ENCODE measurements at regions not wholly inside any gene's neighbourhood (a gene's known extent, or its start where the extent isn't known, plus 50 kb on each side); places are given as distances from the start of the nearest gene placed in this dataset.

DNA sequence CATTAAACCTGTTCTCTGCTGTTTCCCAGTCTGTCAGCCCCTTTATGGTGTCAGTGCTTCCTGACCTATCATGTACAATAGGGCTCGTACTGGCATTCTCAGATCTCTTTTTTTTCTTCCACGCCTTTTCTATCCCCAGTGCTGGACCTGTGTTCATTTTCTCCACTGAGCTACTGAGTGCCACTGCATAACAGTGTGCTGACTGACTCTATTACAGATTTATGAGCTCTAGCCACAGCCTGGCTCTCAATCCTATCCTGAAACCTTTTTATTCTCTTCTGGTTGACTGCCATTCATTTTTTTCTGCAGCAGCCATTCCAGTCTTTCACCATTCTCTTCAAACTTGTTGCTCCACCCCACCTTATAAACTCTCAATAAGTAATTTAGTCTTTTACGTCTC lies 59.6 kb upstream of the MACF1 start:
- Histone ChIP-seq H3K4me1 (ENCODE audit: insufficient read depth, low read length) (no peaks in the 10 kb centered on the region), H3K9me3 (ENCODE audit: low read depth, low read length) (no peaks in the 10 kb centered on the region), H3K4me3 (ENCODE audit: low read length) (no peak overlapping the region), H3K27me3 (ENCODE audit: insufficient read depth, low read length) (no peaks in the 10 kb centered on the region)

DNA sequence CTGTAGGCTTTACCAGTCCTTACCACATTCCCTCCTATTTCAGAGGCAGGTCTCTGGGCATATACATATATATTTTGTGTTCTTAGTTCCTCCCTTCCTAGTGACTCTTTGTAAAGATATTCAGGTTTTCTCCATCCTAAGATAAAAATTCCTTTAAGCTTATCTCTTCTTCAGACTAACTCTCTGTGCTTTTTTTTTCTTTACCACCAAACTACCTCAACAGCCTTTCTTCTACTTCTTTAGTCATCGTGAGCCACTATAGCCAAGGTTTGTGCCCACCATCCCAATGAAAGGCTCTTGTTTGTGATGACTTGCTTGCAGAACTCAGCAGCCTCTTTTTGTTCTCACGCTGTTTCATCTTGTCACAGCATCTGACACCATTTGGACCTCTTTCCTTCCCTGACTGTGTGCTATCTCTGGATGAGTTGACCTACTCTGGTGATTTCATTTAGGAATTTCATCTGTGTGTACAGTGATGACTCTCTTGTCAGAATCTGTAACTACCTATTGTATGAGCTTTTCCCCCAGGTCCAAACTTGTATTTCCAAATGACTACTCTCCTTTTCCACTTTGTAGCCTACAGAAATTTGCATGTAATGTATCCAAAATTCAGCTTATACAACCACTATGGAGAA lies 59.0 kb upstream of the MACF1 start:
- no peaks in the 10 kb centered on the region for H3K9me3 ChIP-seq (ENCODE audit: low read depth, low read length)
- no peaks in the 10 kb centered on the region for H3K27me3 ChIP-seq (ENCODE audit: insufficient read depth, low read length)
- H3K4me3 ChIP-seq (ENCODE audit: low read length), result no peak overlapping the region
- H3K4me1 ChIP-seq (ENCODE audit: insufficient read depth, low read length), result no peaks in the 10 kb centered on the region

DNA sequence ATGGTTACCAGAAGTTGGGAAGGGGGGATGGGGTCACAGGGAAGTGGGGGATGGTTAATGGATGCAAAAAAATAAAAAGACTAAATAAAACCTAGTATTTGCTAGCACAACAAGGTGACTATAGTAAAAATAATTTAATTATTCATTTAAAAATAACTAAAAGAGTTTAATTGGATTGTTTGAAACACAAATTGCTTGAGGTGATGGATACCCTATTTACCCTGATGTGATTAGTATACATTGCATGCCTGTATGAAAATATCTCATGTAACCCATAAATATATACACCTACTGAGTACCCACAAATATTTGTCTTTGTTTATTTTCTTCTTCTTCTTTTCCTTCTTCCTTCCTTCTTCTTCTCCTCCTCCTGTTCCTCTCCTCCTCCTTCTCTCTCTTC lies 57.8 kb upstream of the MACF1 start:
- no peak overlapping the region for H3K4me3 ChIP-seq (ENCODE audit: low read length)

DNA sequence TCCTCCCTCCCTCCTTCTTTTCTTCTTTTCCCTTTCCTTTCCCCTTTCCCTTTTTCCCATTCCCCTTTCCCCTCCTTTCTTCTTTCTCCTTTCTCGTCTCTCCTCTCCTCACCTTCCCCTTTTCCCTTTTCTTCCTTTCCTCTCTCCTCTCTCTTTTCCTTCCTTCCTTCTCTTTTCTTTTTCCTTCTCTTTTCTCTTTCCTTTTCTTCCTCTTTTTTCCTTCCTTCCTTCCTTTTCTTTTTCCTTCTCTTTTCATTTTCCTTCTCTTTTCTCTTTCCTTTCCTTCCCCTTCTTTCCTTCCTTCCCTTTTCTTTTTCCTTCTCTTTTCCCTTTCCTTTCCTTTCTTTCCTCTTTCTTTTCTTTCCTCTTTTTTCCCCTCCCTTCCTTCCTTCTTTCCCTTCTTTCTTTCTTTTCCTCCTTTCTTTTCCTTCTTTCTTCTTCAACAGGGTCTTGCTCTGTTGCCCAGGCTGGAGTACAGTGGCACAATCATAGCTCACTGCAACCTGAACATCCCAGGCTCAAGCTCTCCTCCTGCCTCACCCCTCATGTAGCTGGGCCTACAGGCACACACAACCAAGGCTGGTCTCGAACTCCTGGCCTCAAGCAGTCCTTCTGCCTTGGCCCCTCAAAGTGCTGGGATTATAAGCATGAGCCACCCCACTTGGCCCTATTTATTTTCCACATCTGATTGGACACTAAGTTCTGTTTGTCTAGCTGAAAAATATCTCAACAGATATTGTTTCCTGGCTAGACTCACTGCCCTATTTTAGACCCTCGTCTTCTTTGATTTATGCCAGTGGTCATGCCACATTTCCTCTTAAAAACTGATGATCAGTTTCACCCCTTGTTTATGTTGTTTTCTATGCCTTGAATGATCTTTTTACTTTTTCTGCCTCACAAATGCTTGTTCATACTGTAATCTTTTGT lies 57.1 kb upstream of the MACF1 start:
- Histone ChIP-seq H3K4me3 (ENCODE audit: low read length) (no peak overlapping the region), H3K27me3 (ENCODE audit: insufficient read depth, low read length) (no peaks in the 10 kb centered on the region), H3K4me1 (ENCODE audit: insufficient read depth, low read length) (no peaks in the 10 kb centered on the region), H3K9me3 (ENCODE audit: low read depth, low read length) (no peaks in the 10 kb centered on the region)

More for the DNA sequence above, 57.8 kb upstream of the MACF1 start:
- no peaks in the 10 kb centered on the region for H3K27me3 ChIP-seq (ENCODE audit: insufficient read depth, low read length)
- H3K9me3 ChIP-seq (ENCODE audit: low read depth, low read length), result no peaks in the 10 kb centered on the region
- H3K4me1 ChIP-seq (ENCODE audit: insufficient read depth, low read length), result no peaks in the 10 kb centered on the region

DNA sequence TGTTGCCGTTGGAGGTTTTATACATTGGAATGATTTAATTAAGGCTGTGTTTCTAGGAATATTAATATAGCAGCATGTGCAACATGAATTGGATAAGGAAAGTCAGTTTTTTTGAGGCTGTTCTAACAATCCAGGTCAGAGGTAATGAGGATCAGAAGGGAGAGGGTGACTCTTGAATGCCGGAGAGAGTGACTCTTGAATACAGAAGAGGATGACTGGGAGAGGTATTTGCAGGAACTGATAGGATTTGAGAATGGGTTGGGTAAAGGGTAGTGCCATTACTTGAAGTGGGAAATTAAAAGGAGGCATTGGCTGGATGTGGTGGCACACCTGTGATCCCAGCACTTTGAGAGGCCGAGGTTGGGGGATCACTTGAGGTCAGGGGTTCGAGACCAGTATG lies 55.6 kb upstream of the MACF1 start:
- H3K9me3 ChIP-seq (ENCODE audit: low read depth, low read length), result no peaks in the 10 kb centered on the region

DNA sequence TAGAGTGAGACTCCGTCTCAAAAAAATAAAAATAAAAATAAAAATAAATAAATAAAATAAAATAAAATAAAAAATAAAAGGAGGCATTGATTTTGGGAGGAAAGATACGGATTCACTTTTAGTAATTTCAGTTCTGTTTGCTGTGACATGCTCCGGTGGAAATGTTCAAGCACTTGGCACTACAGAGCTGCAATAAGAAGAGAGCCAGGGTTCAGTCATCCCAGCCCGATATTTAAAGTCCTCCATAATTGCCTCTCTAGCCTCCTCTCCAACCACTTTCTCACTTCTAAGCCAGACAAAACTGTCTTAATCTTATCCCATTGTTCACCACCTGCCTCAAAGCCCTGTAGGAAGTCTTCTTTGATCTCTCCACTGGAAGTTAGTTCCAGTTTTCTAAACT lies 55.0 kb upstream of the MACF1 start:
- Histone ChIP-seq H3K4me3 (ENCODE audit: low read length) (no peak overlapping the region), H3K9me3 (ENCODE audit: low read depth, low read length) (no peaks in the 10 kb centered on the region), H3K27me3 (ENCODE audit: insufficient read depth, low read length) (no peaks in the 10 kb centered on the region), H3K4me1 (ENCODE audit: insufficient read depth, low read length) (no peaks in the 10 kb centered on the region)

More for the DNA sequence above, 55.6 kb upstream of the MACF1 start:
- H3K4me3 ChIP-seq (ENCODE audit: low read length), result no peak overlapping the region
- H3K4me1 ChIP-seq (ENCODE audit: insufficient read depth, low read length), result no peaks in the 10 kb centered on the region
- no peaks in the 10 kb centered on the region for H3K27me3 ChIP-seq (ENCODE audit: insufficient read depth, low read length)

DNA sequence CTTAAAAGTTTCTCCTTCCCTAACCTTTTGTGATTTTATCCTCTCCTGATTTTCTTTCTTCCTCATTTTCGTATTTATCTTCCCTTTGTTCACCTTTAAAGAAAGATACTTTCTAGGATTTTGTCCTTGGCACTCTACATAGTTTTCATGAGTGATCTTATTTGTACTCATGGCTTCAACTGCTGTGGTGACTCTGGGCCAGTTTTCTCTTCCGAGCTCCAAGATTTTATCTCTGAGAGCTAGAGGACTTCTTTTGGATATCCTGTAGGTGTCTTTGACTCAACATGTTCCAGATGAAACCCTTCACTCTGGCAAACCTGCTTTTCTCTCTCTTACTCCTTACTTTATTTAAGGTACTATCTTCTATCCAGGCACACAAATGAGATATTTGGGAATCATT lies 53.7 kb upstream of the MACF1 start:
- no peaks in the 10 kb centered on the region for H3K4me1 ChIP-seq (ENCODE audit: insufficient read depth, low read length)
- H3K27me3 ChIP-seq (ENCODE audit: insufficient read depth, low read length), result no peaks in the 10 kb centered on the region
- no peak overlapping the region for H3K4me3 ChIP-seq (ENCODE audit: low read length)
- no peaks in the 10 kb centered on the region for H3K9me3 ChIP-seq (ENCODE audit: low read depth, low read length)

DNA sequence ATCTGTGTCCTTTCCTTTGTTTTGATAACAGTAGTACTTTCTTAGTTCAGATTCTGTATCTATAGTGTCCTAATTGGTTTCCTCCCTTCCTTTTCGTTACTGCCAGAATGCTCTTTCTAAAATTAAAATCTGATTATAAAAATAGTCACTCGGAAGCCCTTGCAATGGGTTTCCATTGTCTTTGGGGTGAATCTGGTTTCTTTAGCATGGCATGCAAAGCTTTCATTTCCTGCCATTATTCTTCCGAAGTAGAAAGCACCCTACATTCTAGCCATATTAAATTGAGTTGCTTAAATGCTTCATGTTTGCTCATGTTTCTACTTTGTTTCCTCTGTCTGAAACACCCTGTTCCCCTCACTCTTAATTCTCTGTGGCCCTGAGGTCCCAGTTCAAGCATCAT lies 53.2 kb upstream of the MACF1 start:
- no peaks in the 10 kb centered on the region for H3K27me3 ChIP-seq (ENCODE audit: insufficient read depth, low read length)
- H3K4me3 ChIP-seq (ENCODE audit: low read length), result no peak overlapping the region
- no peaks in the 10 kb centered on the region for H3K4me1 ChIP-seq (ENCODE audit: insufficient read depth, low read length)
- H3K9me3 ChIP-seq (ENCODE audit: low read depth, low read length), result no peaks in the 10 kb centered on the region

DNA sequence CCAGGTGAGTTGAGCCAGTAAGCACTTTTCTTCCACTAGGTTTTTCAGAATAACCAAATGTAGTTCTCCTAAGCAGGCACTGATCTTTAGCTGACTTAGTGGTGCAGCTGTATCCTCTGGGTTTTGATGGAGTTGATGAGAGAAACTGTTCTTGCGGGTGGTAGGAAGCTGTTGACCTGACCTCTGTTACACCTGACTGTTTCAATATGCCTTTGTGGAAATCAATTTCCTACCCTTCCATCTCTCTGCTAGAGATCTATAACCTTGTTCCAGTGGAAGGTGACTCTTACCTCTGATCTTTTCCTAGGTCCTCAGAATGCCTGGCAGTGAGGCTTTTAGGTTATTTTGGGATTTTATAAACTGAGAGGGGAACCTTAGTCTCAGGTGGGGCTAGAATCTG lies 51.6 kb upstream of the MACF1 start:
- no peak overlapping the region for H3K4me3 ChIP-seq (ENCODE audit: low read length)
- H3K9me3 ChIP-seq (ENCODE audit: low read depth, low read length), result no peaks in the 10 kb centered on the region
- H3K4me1 ChIP-seq (ENCODE audit: insufficient read depth, low read length), result no peaks in the 10 kb centered on the region
- H3K27me3 ChIP-seq (ENCODE audit: insufficient read depth, low read length), result no peaks in the 10 kb centered on the region

DNA sequence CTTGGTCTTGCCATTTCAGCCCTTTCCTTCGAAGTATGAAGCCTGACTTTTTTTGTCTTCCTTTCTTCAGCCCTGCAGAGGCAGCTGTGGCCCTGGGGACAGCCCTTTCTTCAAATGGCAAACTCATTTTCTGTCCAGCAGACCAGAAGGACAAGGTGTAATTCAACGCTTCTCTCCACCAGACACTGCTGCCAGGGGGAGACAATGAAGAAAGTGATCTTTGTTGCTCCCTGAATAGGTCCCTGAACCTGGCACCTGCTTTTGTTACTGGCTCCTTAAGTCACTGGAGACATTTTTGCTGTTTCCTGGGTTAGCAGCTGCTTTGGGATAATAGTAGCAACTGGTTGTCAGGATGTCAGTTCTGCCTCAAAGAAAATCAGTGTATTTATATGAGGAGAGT lies 50.8 kb upstream of the MACF1 start:
- Histone ChIP-seq H3K4me3 (ENCODE audit: low read length) (no peak overlapping the region), H3K9me3 (ENCODE audit: low read depth, low read length) (no peaks in the 10 kb centered on the region), H3K4me1 (ENCODE audit: insufficient read depth, low read length) (no peaks in the 10 kb centered on the region), H3K27me3 (ENCODE audit: insufficient read depth, low read length) (no peaks in the 10 kb centered on the region)

DNA sequence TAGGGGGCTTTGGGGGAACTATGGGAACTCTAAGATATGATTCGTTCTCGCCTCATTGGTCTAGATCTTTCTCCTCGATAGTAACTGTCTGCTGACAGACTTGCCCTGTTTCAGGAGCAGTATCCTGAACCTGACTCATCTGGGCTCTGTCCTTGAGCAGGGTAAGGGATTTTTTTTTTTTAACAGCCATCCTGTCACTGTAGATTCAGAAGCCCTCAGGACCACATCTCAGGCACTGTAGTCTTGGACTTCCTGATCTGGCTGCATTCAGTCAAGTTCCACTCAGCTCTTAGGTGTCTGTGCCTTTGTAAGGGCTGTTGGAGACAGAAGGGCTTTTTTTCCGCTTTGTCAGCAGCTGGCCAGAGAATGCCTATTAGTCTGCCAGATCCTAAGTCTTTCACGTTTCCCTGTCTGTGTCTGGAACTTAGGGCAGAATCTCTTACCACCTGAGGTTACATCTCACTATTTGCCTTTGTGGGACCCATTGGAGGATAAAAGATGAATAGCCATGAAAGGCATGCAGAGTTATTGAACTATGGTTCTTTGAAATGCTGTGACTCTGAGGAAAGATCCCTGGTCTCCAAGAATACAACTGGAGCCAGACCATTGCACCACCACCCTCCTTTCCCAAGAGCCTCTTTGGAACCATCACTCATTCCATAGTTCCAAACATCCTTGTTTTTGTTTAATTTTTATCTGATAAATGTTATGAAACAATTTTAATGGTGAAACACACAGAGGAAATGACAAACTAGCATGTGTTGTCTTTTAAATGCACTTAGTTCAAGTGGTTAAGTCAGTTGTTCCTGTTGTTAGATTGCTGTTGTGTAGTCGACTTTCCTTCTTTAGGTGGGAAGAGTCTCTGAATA lies 49.7 kb upstream of the MACF1 start:
- H3K4me1 ChIP-seq (ENCODE audit: insufficient read depth, low read length), result no peaks in the 10 kb centered on the region
- no peaks in the 10 kb centered on the region for H3K27me3 ChIP-seq (ENCODE audit: insufficient read depth, low read length)
- H3K4me3 ChIP-seq (ENCODE audit: low read length), result no peak overlapping the region
- no peaks in the 10 kb centered on the region for H3K9me3 ChIP-seq (ENCODE audit: low read depth, low read length)

Data from mononuclear cell (primary cell).